ENCODE measurements at regions not wholly inside any gene's neighbourhood (a gene's known extent, or its start where the extent isn't known, plus 50 kb on each side); places are given as distances from the start of the nearest gene placed in this dataset.

GRCh38 chr9:38294220-38294960 lies 98.1 kb upstream of the ALDH1B1 start:
- no peak for TF ChIP-seq POLR2AphosphoS5 (IDR thresholded peaks at IDR 0.05; ENCODE audit: low read depth)
- TF ChIP-seq NANOG (IDR thresholded peaks at IDR 0.05; ENCODE audit: borderline replicate concordance) = no peak
- no peak for TF ChIP-seq CTCF (conservative IDR thresholded peaks at IDR 0.05; ENCODE audit: low read depth in 2 of 2)
- TF ChIP-seq REST (IDR thresholded peaks at IDR 0.05; ENCODE audit: unreplicated experiment) = no peak
- no peak for TF ChIP-seq EZH2phosphoT487 (IDR thresholded peaks at IDR 0.05; ENCODE audit: unreplicated experiment)
- TF ChIP-seq ZNF114 (CRISPR knock-in tag; IDR thresholded peaks at IDR 0.05) = no peak
- no peak for TF ChIP-seq CREB1 (CRISPR knock-in tag; IDR thresholded peaks at IDR 0.05; ENCODE audit: low read depth)
- no peak for TF ChIP-seq ETS1 (IDR thresholded peaks at IDR 0.05)
- no peak for TF ChIP-seq ZNF462 (CRISPR knock-in tag; IDR thresholded peaks at IDR 0.05)
- TF ChIP-seq ZNF331 (CRISPR knock-in tag; IDR thresholded peaks at IDR 0.05; ENCODE audit: low read depth) = no peak
- no peak for TF ChIP-seq STAT1 (IDR thresholded peaks at IDR 0.05; ENCODE audit: unreplicated experiment)
- no peak for TF ChIP-seq JUNB (IDR thresholded peaks at IDR 0.05; ENCODE audit: unreplicated experiment)
- no peak for TF ChIP-seq EZH2 (IDR thresholded peaks at IDR 0.05; ENCODE audit: low read depth, unreplicated experiment)
- H3F3A ChIP-seq (replicated peaks; ENCODE audit: low read depth) = no peaks in the 10 kb centered on the region
- H3K36me3 Mint-ChIP-seq (ENCODE audit: low read depth) = no peaks in the 10 kb centered on the region; the same call in 2 of the 3 replicates
- no peaks in the 10 kb centered on the region for H3K79me2 ChIP-seq (replicated peaks; ENCODE audit: insufficient read depth)
- no peaks in the 10 kb centered on the region for H3K9me2 ChIP-seq (ENCODE audit: insufficient read depth)
- no peak for DNase-seq (ENCODE audit: low spot score)
- H3K4me1 Mint-ChIP-seq = peaks cover 10% of the 10 kb centered on the region; the same call in 2 of the 3 replicates
- no peak overlapping the region for H3K4me3 ChIP-seq
- 0 out of 2 replicates have a peak, but pooled peaks cover 4% of the 10 kb centered on the region for H3K4me1 ChIP-seq (ENCODE audit: insufficient read depth)
- no peak overlapping the region for H3K27ac ChIP-seq (ENCODE audit: low read depth)
- no peak overlapping the region for H3K27ac Mint-ChIP-seq
- no peak for ATAC-seq
- H3K27me3 ChIP-seq (ENCODE audit: insufficient read depth) = no peaks in the 10 kb centered on the region
- peaks cover 14% of the 10 kb centered on the region for H3K27me3 Mint-ChIP-seq (ENCODE audit: insufficient read depth, low read depth, poor library complexity)
- no peaks in the 10 kb centered on the region; the same call in 2 of the 3 replicates for H3K9me3 Mint-ChIP-seq
- H2AFZ ChIP-seq = no peak overlapping the region
- H3K4me3 Mint-ChIP-seq = no peak overlapping the region
- no peak overlapping the region for H3K4me2 ChIP-seq
- H4K20me1 ChIP-seq (replicated peaks; ENCODE audit: insufficient read depth) = no peaks in the 10 kb centered on the region
- H3K36me3 ChIP-seq (ENCODE audit: insufficient read depth) = no peaks in the 10 kb centered on the region

Data from GM23338 (cell line).